Activated CD4-positive, alpha-beta T cell treated with anti-CD3 and anti-CD28 coated beads, Interleukin-2, amount 10 ng/mL, durations not matched to agents 24 days and 14 days (primary cell): ENCODE measurements at regions not wholly inside any gene's neighbourhood (a gene's known extent, or its start where the extent isn't known, plus 50 kb on each side); places are given as distances from the start of the nearest gene placed in this dataset.

Experiments used
- DNase-seq: peaks from one replicate; pipeline ENCODE4 v3.0.0; 2022
- H3K27ac Mint-ChIP-seq: one replicate; pipeline ENCODE4 v1.8.0; 2022; ENCODE audit warnings: mild to moderate bottlenecking, mixed read lengths
- H3K27me3 Mint-ChIP-seq: one replicate; pipeline ENCODE4 v1.8.0; 2022; ENCODE audit warnings: mixed read lengths
- H3K36me3 Mint-ChIP-seq: one replicate; pipeline ENCODE4 v1.8.0; 2022; ENCODE audit warnings: low read depth, mild to moderate bottlenecking, mixed read lengths
- H3K4me1 Mint-ChIP-seq: one replicate; pipeline ENCODE4 v1.8.0; 2021; ENCODE audit warnings: mixed read lengths
- H3K4me3 Mint-ChIP-seq: one replicate; pipeline ENCODE4 v1.8.0; 2022; ENCODE audit warnings: mild to moderate bottlenecking, moderate library complexity, mixed read lengths
- H3K9me3 Mint-ChIP-seq: one replicate; pipeline ENCODE4 v1.8.0; 2021; ENCODE audit warnings: mixed read lengths
- intact Hi-C: fragments of 100-400 bp; cut with micrococcal nuclease; formaldehyde crosslinking; loops from one replicate; pipeline ENCODE4 v1.15.1; 2023

- Mint-ChIP-seq H3K27ac (no peak overlapping the region), H3K4me3 (no peak overlapping the region), H3K4me1 (no peaks in the 10 kb centered on the region), H3K27me3 (no peaks in the 10 kb centered on the region), H3K36me3 (no peaks in the 10 kb centered on the region), H3K9me3 (peaks cover 3% of the 10 kb centered on the region)
- no peak for DNase-seq
- intact Hi-C loops, result no loop called here
Measured at GRCh38 chr16:52618753-52619497, 72.0 kb upstream of the TOX3 start.

- H3K27me3 Mint-ChIP-seq, result no peaks in the 10 kb centered on the region
- H3K4me1 Mint-ChIP-seq, result no peaks in the 10 kb centered on the region
- H3K36me3 Mint-ChIP-seq, result no peaks in the 10 kb centered on the region
- H3K9me3 Mint-ChIP-seq, result peaks cover 8% of the 10 kb centered on the region
- no peak overlapping the region for H3K27ac Mint-ChIP-seq
- no peak overlapping the region for H3K4me3 Mint-ChIP-seq
- DNase-seq, result no peak
- intact Hi-C loops, result no loop called here
Measured at GRCh38 chr16:52617591-52617990, 70.6 kb upstream of the TOX3 start.

- Mint-ChIP-seq H3K4me1 (no peaks in the 10 kb centered on the region), H3K36me3 (no peaks in the 10 kb centered on the region), H3K4me3 (no peak overlapping the region), H3K27me3 (no peaks in the 10 kb centered on the region), H3K27ac (no peak overlapping the region), H3K9me3 (peaks cover 12% of the 10 kb centered on the region)
- intact Hi-C loops, result no loop called here
- no peak for DNase-seq
Measured at GRCh38 chr16:52613508-52613907, 66.6 kb upstream of the TOX3 start.

- no peaks in the 10 kb centered on the region for H3K27me3 Mint-ChIP-seq
- no peak overlapping the region for H3K27ac Mint-ChIP-seq
- H3K4me1 Mint-ChIP-seq, result no peaks in the 10 kb centered on the region
- intact Hi-C loops, result no loop called here
- no peaks in the 10 kb centered on the region for H3K36me3 Mint-ChIP-seq
- no peak overlapping the region for H3K4me3 Mint-ChIP-seq
- no peak for DNase-seq
- H3K9me3 Mint-ChIP-seq, result peaks cover 12% of the 10 kb centered on the region
Measured at GRCh38 chr16:52611817-52612673, 65.1 kb upstream of the TOX3 start.

GRCh38 chr16:52603015-52603414 is 56.1 kb upstream of the TOX3 start:
- Mint-ChIP-seq H3K9me3 (peaks cover 4% of the 10 kb centered on the region), H3K4me1 (no peaks in the 10 kb centered on the region), H3K4me3 (no peak overlapping the region), H3K27me3 (no peaks in the 10 kb centered on the region), H3K36me3 (no peaks in the 10 kb centered on the region), H3K27ac (no peak overlapping the region)
- intact Hi-C loops, result no loop called here
- DNase-seq, result no peak

- H3K27me3 Mint-ChIP-seq, result no peaks in the 10 kb centered on the region
Measured at GRCh38 chr16:52597772-52598483, 51.0 kb upstream of the TOX3 start.

GRCh38 chr16:52597073-52597771 is 50.3 kb upstream of the TOX3 start:
- H3K36me3 Mint-ChIP-seq, result no peaks in the 10 kb centered on the region
- peaks cover 7% of the 10 kb centered on the region for H3K9me3 Mint-ChIP-seq
- no peak for DNase-seq
- no peak overlapping the region for H3K27ac Mint-ChIP-seq
- H3K27me3 Mint-ChIP-seq, result no peaks in the 10 kb centered on the region
- H3K4me1 Mint-ChIP-seq, result no peaks in the 10 kb centered on the region
- intact Hi-C loops, result no loop called here
- H3K4me3 Mint-ChIP-seq, result no peak overlapping the region

More at GRCh38 chr16:52597772-52598483, 51.0 kb upstream of the TOX3 start:
- Mint-ChIP-seq H3K36me3 (no peaks in the 10 kb centered on the region), H3K27ac (no peak overlapping the region), H3K4me1 (no peaks in the 10 kb centered on the region), H3K9me3 (peaks cover 4% of the 10 kb centered on the region), H3K4me3 (no peak overlapping the region)
- DNase-seq, result no peak
- intact Hi-C loops, result no loop called here
